ENCODE measurements at regions not wholly inside any gene's neighbourhood (a gene's known extent, or its start where the extent isn't known, plus 50 kb on each side); places are given as distances from the start of the nearest gene placed in this dataset.

DNA sequence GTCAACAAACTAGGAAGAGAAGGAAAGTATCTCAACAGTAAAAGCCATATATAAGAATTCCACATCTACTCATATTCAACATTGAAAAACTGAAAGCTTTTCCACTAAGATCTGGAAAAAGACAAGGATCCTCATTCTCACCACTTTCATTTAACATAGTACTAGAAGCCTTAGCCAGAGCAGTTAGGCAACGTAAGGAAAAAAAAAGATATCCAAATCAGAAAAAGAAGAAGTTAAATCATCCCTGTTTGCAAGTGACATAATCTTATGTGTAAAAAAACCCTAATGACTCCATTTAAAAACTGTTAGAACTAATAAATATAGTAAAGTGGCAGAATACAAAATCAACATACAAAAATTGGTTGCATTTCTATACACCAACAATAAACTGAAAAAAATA, 426.2 kb downstream of the BCAT1 start:
- H3K9me1 ChIP-seq (ENCODE audit: control insufficient read depth, insufficient read depth, low read length) = no peaks in the 10 kb centered on the region
- no peak overlapping the region for H2AFZ ChIP-seq (ENCODE audit: low read depth, low read length)
- FAIRE-seq (no peak), ATAC-seq (no peak), DNase-seq (ENCODE audit: extremely low read depth in 1 of 4, low spot score in 3 of 4) (no peak)
- ChIA-PET CTCF (ENCODE audit: low intra/inter-chr PET ratio) (no interaction called here), POLR2A (no interaction called here)
- no peaks in the 10 kb centered on the region for H3K36me3 ChIP-seq (ENCODE audit: control insufficient read depth, insufficient read depth, low read length)
- in situ Hi-C loops (cut with MboI) (no loop called here), intact Hi-C loops (cut with micrococcal nuclease) (no loop called here)
- H3K9me3 ChIP-seq (replicated peaks; ENCODE audit: control insufficient read depth, insufficient read depth, low read depth, low read length) = no peaks in the 10 kb centered on the region
- no peak overlapping the region for H3K9ac ChIP-seq (ENCODE audit: insufficient read depth in 1 of 2, low read depth in 2 of 2, low read length in 2 of 2)
- no peak overlapping the region for H3K4me2 ChIP-seq (ENCODE audit: insufficient read depth, low read length)
- no peaks in the 10 kb centered on the region for H3K27me3 ChIP-seq (ENCODE audit: control insufficient read depth in 2 of 2, insufficient read depth in 2 of 2, low read length in 2 of 2)
- no peaks in the 10 kb centered on the region; a peak in 1 of 5 replicates for H3K4me1 ChIP-seq (replicated peaks in 1 of 2; ENCODE audit: control insufficient read depth in 2 of 2, insufficient read depth in 2 of 2, low read length in 2 of 2)
- H3K4me3 ChIP-seq = no peak overlapping the region
- no TSS peak for BruUV-seq (replicated peaks)
- no peaks in the 10 kb centered on the region for H3K79me2 ChIP-seq (ENCODE audit: control insufficient read depth, insufficient read depth, low read length)
- WGBS (ENCODE audit: insufficient coverage, low coverage, missing lambda C conversion rate) = 0% methylated on average over 1 of the region's 1 CpG
- H4K20me1 ChIP-seq (replicated peaks; ENCODE audit: control insufficient read depth, insufficient read depth, low read length) = no peaks in the 10 kb centered on the region
- no peak overlapping the region for H3K27ac ChIP-seq (ENCODE audit: extremely low read depth, low read depth, low read length)
- no peak for TF ChIP-seq SREBF1 (IDR thresholded peaks at IDR 0.05; ENCODE audit: borderline replicate concordance, low read depth, low read length)
- TF ChIP-seq, protein P1, sequence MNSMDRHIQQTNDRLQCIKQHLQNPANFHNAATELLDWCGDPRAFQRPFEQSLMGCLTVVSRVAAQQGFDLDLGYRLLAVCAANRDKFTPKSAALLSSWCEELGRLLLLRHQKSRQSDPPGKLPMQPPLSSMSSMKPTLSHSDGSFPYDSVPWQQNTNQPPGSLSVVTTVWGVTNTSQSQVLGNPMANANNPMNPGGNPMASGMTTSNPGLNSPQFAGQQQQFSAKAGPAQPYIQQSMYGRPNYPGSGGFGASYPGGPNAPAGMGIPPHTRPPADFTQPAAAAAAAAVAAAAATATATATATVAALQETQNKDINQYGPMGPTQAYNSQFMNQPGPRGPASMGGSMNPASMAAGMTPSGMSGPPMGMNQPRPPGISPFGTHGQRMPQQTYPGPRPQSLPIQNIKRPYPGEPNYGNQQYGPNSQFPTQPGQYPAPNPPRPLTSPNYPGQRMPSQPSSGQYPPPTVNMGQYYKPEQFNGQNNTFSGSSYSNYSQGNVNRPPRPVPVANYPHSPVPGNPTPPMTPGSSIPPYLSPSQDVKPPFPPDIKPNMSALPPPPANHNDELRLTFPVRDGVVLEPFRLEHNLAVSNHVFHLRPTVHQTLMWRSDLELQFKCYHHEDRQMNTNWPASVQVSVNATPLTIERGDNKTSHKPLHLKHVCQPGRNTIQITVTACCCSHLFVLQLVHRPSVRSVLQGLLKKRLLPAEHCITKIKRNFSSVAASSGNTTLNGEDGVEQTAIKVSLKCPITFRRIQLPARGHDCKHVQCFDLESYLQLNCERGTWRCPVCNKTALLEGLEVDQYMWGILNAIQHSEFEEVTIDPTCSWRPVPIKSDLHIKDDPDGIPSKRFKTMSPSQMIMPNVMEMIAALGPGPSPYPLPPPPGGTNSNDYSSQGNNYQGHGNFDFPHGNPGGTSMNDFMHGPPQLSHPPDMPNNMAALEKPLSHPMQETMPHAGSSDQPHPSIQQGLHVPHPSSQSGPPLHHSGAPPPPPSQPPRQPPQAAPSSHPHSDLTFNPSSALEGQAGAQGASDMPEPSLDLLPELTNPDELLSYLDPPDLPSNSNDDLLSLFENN (IDR thresholded peaks at IDR 0.05; ENCODE audit: low read depth in 2 of 2, low read length in 2 of 2) = no peak
- no peak for TF ChIP-seq ZNF41 (CRISPR knock-in tag; conservative IDR thresholded peaks at IDR 0.05)
- no peak for TF ChIP-seq PML (IDR thresholded peaks at IDR 0.05; ENCODE audit: low read length)
- TF ChIP-seq, protein P2, sequence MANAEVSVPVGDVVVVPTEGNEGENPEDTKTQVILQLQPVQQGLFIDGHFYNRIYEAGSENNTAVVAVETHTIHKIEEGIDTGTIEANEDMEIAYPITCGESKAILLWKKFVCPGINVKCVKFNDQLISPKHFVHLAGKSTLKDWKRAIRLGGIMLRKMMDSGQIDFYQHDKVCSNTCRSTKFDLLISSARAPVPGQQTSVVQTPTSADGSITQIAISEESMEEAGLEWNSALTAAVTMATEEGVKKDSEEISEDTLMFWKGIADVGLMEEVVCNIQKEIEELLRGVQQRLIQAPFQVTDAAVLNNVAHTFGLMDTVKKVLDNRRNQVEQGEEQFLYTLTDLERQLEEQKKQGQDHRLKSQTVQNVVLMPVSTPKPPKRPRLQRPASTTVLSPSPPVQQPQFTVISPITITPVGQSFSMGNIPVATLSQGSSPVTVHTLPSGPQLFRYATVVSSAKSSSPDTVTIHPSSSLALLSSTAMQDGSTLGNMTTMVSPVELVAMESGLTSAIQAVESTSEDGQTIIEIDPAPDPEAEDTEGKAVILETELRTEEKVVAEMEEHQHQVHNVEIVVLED (CRISPR knock-in tag; IDR thresholded peaks at IDR 0.05) = no peak
- TF ChIP-seq KLF10 (CRISPR knock-in tag; IDR thresholded peaks at IDR 0.05) = no peak
- TF ChIP-seq, protein P3, sequence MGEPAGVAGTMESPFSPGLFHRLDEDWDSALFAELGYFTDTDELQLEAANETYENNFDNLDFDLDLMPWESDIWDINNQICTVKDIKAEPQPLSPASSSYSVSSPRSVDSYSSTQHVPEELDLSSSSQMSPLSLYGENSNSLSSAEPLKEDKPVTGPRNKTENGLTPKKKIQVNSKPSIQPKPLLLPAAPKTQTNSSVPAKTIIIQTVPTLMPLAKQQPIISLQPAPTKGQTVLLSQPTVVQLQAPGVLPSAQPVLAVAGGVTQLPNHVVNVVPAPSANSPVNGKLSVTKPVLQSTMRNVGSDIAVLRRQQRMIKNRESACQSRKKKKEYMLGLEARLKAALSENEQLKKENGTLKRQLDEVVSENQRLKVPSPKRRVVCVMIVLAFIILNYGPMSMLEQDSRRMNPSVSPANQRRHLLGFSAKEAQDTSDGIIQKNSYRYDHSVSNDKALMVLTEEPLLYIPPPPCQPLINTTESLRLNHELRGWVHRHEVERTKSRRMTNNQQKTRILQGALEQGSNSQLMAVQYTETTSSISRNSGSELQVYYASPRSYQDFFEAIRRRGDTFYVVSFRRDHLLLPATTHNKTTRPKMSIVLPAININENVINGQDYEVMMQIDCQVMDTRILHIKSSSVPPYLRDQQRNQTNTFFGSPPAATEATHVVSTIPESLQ (CRISPR knock-in tag; IDR thresholded peaks at IDR 0.05) = no peak
